Calu3 (cell line): ENCODE measurements at regions not wholly inside any gene's neighbourhood (a gene's known extent, or its start where the extent isn't known, plus 50 kb on each side); places are given as distances from the start of the nearest gene placed in this dataset.

Source experiments
- BruUV-seq: library from RNA; stranded (reverse); fragments of 400-500 nt; replicated peaks from 2 replicates; lab custom pipeline; 2021; lab: Mats Ljungman, UMichigan
- CTCF ChIA-PET: fragments of 300-600 bp; sonication (Branson Sonifier 250); formaldehyde crosslinking; loops from one replicate; lab custom pipeline; 2022; ENCODE audit warnings: antibody characterized with exemption; lab: Charles Lee
- DNase-seq: peaks from one replicate; pipeline ENCODE4 v3.0.0; 2022
- H3K27ac Mint-ChIP-seq: one replicate; pipeline ENCODE4 v1.8.0; 2022; ENCODE audit warnings: mixed read lengths; ENCODE audit not compliant: unreplicated experiment
- H3K27me3 Mint-ChIP-seq: one replicate; pipeline ENCODE4 v1.8.0; 2022; ENCODE audit warnings: mixed read lengths; ENCODE audit not compliant: unreplicated experiment
- H3K36me3 Mint-ChIP-seq: one replicate; pipeline ENCODE4 v1.8.0; 2022; ENCODE audit warnings: mild to moderate bottlenecking, moderate library complexity, mixed read lengths; ENCODE audit not compliant: insufficient read depth, unreplicated experiment
- H3K4me1 Mint-ChIP-seq: one replicate; pipeline ENCODE4 v1.8.0; 2022; ENCODE audit warnings: mild to moderate bottlenecking, low read depth, mixed read lengths; ENCODE audit not compliant: unreplicated experiment
- H3K4me3 Mint-ChIP-seq: one replicate; pipeline ENCODE4 v1.8.0; 2022; ENCODE audit warnings: mild to moderate bottlenecking, low read depth, moderate library complexity, mixed read lengths; ENCODE audit not compliant: unreplicated experiment
- H3K9me3 Mint-ChIP-seq: one replicate; pipeline ENCODE4 v1.8.0; 2022; ENCODE audit warnings: low read depth, mixed read lengths; ENCODE audit not compliant: unreplicated experiment
- intact Hi-C: fragments of 100-400 bp; cut with micrococcal nuclease; formaldehyde crosslinking; loops from one replicate; pipeline ENCODE4 v1.10.0; 2022; ENCODE audit not compliant: unreplicated experiment
- TF ChIP-seq, protein P1 (sequence below): fragments of 200-600 bp; IDR thresholded peaks from one replicate; pipeline ENCODE4 v1.8.0; 2022; ENCODE audit warnings: antibody characterized with exemption; ENCODE audit not compliant: unreplicated experiment

DNA sequence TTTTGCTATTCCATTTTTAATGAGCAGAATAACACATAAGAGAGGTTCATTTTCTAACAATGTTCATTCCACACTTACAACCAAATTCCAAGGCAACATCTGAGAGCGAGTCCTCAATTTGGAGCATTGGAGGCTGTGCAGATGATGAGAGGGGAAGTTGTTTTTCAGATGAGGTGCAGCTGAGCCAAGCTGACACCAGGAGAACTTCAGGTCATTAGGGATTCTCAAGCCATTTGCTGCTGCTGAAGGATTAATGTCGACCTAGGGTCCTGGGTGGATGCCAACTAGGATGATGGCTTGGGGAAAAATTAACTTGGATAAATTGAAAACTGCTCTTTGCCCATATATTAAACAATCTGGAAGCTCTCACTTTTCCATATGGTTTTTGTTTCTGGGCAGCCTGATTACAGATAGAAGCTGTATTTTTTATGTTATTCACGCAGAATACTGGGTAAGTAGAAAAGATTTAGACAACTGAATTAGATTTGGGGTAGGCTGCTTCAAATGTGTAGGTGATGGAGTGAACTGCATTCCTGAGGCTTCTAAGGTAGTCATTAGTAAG is 206.4 kb upstream of the SLC39A10 start:
- no TSS peak for BruUV-seq
- no peak overlapping the region for H3K27ac Mint-ChIP-seq

DNA sequence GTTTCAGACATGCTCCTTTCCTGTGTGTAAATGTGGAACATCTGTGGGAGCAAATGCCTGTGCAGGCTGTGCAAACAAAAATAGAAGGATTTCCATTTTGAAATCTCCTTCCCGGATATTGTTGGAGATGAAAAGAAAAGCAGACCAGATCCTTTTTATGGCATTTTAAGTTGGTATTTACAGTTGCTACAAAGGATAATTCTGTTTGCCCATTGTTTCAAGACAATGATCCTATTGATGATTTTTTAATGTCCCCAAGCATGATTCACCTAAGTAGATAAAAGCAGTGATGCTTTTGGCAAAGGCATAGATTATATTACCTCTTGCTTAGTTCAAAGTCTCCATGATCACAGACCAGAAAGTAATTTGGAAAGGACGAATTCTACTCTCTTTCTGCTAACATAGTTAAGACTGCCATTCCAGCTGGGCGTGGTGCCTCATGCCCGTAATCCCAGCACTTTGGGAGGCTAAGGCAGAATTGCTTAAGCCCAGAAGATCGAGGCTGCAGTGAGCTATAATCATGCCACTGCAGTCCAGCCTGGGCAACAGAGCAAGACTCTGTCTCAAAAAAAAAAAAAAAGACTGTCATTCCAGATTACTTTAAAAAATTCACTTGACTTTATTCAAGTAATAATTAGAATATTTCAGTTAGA is 209.6 kb upstream of the SLC39A10 start:
- no peaks in the 10 kb centered on the region for H3K36me3 Mint-ChIP-seq
- peaks cover 5% of the 10 kb centered on the region for H3K9me3 Mint-ChIP-seq
- H3K4me1 Mint-ChIP-seq: no peaks in the 10 kb centered on the region
- intact Hi-C loops: no loop called here
- TF ChIP-seq, protein P1, sequence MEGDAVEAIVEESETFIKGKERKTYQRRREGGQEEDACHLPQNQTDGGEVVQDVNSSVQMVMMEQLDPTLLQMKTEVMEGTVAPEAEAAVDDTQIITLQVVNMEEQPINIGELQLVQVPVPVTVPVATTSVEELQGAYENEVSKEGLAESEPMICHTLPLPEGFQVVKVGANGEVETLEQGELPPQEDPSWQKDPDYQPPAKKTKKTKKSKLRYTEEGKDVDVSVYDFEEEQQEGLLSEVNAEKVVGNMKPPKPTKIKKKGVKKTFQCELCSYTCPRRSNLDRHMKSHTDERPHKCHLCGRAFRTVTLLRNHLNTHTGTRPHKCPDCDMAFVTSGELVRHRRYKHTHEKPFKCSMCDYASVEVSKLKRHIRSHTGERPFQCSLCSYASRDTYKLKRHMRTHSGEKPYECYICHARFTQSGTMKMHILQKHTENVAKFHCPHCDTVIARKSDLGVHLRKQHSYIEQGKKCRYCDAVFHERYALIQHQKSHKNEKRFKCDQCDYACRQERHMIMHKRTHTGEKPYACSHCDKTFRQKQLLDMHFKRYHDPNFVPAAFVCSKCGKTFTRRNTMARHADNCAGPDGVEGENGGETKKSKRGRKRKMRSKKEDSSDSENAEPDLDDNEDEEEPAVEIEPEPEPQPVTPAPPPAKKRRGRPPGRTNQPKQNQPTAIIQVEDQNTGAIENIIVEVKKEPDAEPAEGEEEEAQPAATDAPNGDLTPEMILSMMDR: no peak
- no peak overlapping the region for H3K27ac Mint-ChIP-seq
- DNase-seq: no peak
- CTCF ChIA-PET: no interaction called here
- BruUV-seq: no TSS peak
- no peak overlapping the region for H3K4me3 Mint-ChIP-seq
- no peaks in the 10 kb centered on the region for H3K27me3 Mint-ChIP-seq

More for the DNA sequence above, 206.4 kb upstream of the SLC39A10 start:
- Mint-ChIP-seq H3K36me3 (no peaks in the 10 kb centered on the region), H3K4me1 (no peaks in the 10 kb centered on the region), H3K4me3 (no peak overlapping the region), H3K9me3 (no peaks in the 10 kb centered on the region), H3K27me3 (no peaks in the 10 kb centered on the region)
- TF ChIP-seq, protein P1: no peak
- no peak for DNase-seq
- intact Hi-C loops: no loop called here
- CTCF ChIA-PET: no interaction called here

DNA sequence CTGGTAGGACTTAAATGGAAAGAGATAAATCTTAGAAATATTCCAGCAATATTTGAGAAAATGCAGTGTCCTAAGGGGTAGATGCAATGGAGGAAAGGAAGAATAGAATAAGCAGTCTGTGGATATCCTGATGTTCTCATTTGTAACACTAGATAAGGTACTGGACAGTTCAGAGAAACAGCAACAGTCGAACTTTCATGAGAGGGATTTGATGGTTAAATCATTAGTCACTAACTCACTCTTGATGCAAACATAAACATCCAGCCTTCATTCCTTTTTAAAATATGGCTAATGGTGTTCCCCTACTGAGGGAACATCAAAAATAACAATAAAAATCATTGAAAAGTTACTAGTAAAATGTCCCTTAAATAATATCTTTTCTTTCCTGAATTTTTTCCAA is 211.4 kb upstream of the SLC39A10 start:
- TF ChIP-seq, protein P1: no peak
- BruUV-seq: no TSS peak
- Mint-ChIP-seq H3K4me3 (no peak overlapping the region), H3K4me1 (no peaks in the 10 kb centered on the region), H3K27ac (no peak overlapping the region), H3K9me3 (peaks cover 8% of the 10 kb centered on the region), H3K36me3 (no peaks in the 10 kb centered on the region), H3K27me3 (no peaks in the 10 kb centered on the region)
- intact Hi-C loops: no loop called here
- no peak for DNase-seq
- CTCF ChIA-PET: interaction anchor here (0.7 kb wide), 1 partner anchor 590 kb away, joined by 3 read pairs; no protein-coding TSS in a partner anchor

DNA sequence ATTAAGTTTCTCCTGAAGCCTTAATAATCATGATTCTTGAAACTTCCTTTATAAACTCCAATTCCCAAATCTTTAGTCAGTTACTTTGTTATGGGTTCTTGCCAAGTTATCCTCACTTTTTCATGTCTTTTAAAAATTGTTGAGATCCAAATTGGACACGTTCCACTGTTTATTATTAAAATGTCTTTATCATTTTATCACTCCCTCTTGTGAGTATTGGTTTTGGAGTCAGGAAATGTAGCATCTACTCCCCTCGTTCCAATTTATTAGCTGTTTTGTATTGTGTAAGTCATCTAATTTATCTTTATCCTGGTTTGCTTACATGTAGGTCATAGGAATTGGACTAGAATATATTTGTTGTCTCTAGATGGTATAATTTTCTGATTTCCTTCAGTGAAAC is 213.1 kb upstream of the SLC39A10 start:
- TF ChIP-seq, protein P1: no peak

More for the DNA sequence above, 213.1 kb upstream of the SLC39A10 start:
- Mint-ChIP-seq H3K27ac (no peak overlapping the region), H3K4me1 (no peaks in the 10 kb centered on the region), H3K27me3 (no peaks in the 10 kb centered on the region), H3K36me3 (no peaks in the 10 kb centered on the region), H3K9me3 (peaks cover 8% of the 10 kb centered on the region), H3K4me3 (no peak overlapping the region)
- CTCF ChIA-PET: no interaction called here
- intact Hi-C loops: no loop called here
- BruUV-seq: no TSS peak
- DNase-seq: no peak
